Stimulated activated CD8-positive, alpha-beta memory T cell treated with anti-CD3 and anti-CD28 coated beads, Interleukin-4, amount 100 ng/mL, for 24 hours (primary cell): ENCODE measurements at regions not wholly inside any gene's neighbourhood (a gene's known extent, or its start where the extent isn't known, plus 50 kb on each side); places are given as distances from the start of the nearest gene placed in this dataset.
"Not testable (repeated sequence)": the region's sequence is repeated elsewhere in the genome, so short reads cannot be mapped to it uniquely, and the experiment has no call there.

ENCODE experiments used
- DNase-seq: peaks from one replicate; pipeline ENCODE4 v3.0.0-alpha.2; 2020; ENCODE audit warnings: low read depth

DNA sequence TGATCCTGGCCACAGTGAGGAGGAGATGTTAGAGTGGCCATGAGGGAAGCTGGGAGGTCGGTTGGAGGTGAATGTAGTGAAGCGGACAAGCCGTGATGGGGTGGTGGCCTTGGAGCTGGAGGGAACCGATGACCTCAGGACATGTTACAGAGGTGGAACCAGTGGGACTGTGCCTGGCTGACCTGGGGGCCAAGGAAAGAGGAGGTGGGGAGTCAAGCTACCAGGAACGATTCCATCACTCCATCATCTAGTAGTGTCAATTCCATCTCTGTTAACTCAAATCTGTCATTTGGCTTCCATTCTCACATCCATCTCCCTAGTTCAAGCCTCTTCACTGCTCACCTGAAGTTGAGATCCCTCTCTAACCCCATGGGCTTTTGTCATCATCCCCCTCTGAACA is 102.4 kb upstream of the LYZL2 start:
- DNase-seq: no peak

DNA sequence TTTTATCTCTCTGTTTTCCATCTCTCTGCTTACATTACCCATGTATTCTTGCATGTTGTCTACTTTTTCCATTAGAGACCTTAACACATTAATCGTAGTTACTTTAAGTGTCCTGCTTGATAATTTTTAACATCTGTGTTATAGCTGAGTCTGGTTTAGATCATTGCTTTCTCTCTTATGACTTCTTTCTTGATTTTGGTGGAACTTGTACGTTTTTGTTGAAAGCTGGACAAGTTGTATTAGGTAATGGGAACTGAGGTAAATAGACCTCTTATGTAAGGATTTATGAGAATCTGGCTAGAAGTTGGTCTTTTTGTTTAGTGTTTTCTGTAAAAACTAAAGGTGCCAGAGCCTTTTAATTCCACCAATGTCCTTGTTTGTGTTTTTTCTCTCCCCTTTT is 100.8 kb upstream of the LYZL2 start:
- no peak for DNase-seq

DNA sequence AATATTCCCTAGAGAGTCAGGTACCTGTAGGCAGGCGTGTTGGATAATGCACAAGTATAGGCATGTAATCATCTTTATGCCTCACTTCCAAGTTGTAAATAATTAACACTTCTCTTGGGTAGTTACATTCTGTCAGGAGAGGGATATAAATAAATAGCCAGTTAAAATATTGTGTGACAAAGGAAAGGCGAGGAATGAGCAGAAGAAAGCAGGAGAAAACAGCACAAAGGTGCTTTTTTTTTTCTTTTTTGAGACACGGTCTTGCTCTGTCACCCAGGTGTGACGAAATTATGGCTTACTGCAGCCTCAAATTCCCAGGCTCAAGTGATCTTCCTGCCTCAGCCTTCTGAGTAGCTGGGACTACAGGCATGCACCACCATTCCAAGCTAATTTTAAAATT is 99.2 kb upstream of the LYZL2 start:
- no peak for DNase-seq

- DNase-seq: no peak
These were observed 98.6 kb upstream of the LYZL2 start for GRCh38 chr10:30728127-30728526.

- no peak for DNase-seq
These were observed 98.0 kb upstream of the LYZL2 start for GRCh38 chr10:30727524-30727923.

DNA sequence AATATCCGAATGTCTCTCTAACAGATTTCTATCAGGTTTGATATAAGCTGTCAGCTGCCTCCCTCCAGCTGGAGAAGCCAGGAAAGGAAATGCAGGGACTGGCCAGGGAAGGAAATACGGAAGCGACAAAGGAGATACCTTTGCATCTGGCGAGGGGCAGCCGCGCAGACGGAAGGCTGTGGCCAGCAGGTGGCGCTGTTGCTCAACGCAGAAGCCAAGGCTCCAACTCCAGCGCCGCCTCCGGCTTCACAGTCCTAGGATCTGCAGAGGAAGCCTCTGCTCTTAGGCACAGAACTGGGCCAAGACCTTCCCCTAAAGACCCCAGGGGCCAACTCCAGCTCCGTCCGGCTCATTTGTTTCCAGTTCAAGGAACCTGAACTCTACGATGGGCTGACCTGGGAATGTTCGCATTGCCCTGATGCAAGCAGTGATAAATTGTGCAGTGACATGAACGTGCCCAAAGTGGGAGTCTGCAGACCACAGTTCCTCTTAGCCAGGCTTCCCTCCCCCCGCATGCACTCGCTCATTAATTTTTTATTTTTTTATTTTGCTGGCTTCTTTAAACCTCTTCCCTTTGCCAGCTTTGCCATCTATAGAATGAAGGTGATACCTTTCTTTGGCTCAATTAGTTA is 97.3 kb upstream of the LYZL2 start:
- DNase-seq: peak; percentile 72

DNA sequence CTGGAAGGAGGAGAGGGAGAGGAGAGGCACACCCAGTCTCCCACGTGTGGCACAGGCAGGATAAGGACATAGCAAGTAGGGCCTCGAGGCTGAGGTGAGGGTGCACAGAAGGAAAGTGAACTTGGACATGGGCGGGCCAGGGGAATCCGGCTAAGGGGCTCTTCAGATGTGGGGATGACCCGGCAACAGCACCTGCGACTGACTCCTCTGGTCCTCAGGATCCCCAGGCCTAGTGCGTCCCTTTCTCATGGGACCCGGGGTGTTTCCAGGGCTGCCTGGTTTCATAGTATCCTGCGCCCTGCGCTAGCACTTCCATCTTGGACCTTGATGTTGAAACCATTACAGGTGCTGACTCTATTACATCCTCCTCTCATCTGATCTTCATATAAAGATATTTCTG is 96.1 kb upstream of the LYZL2 start:
- no peak for DNase-seq

GRCh38 chr10:30724296-30724695 is 94.7 kb upstream of the LYZL2 start:
- DNase-seq: no peak

- no peak for DNase-seq
These were observed 93.5 kb upstream of the LYZL2 start for GRCh38 chr10:30722956-30723620.

DNA sequence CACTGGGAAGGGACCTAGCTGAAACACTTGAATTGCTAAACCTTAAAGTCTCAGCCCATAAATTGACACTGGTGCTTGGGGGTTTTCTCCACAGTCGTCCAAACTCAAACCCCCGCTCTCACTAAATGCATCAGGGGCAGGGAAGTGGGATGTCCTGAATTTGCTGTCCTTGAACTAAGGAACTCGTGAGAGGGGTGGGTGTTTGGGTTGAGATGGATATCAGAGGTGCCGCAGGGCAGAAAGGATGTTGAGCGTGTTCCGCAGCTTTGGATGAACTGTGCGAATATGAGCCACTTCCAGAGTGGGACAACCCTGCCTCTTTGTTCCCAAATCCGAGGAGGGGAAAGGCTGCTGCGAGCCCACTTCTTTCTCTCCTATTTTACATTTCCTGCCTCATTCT is 90.3 kb upstream of the LYZL2 start:
- DNase-seq: no peak

DNA sequence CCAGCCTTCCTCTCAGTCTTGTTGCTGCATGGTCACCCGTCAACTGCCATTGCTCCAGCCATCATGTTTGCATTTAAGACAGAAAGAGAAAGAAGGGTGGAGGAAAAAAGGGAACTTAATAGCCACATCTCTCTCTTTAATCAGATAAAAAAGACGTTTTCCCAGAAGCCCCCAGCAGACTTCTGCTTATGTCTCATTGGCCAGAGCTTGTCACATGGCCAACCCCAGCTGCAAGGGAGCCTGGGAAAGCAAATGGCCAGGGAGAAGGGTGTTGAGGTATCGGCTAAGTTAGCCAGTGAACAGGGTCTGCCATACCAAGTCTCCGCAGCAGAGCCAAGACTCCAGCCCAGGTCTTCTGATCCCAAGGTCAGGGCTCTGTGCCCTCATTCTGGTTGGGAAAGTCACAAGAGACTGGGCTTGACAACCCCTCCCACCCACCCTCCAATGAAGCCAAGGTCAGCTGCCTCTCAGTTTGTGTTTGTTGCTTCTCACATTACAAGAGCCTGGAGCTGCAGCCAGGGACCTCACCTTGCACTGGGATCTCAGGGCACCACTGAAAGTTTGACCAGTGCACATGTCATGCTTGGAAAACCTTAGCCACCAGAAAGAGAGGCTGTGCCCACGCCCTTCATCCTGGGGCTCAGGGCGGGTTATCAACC is 80.3 kb upstream of the LYZL2 start:
- no peak for DNase-seq

DNA sequence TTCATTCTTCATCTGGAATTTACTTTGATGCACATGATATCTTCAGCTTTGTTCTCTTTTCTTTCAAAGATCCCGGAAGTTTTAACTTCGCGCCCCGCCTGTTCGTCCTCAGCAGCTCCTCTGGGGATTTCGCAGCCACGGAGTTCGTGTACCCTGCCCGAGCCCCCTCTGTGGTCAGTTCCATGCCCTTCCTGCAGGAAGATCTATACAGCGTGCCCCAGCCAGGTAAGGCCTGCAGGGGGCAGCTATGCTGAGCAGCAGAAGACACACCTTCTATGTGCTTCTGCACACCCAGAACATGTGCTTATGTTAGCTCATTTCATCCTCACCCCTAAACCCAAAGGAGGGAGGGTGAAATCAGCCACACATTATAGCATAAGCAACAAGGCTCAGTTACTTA is 79.7 kb upstream of the LYZL2 start:
- DNase-seq: no peak

- no peak for DNase-seq
These were observed 78.7 kb upstream of the LYZL2 start for GRCh38 chr10:30708234-30708633.

GRCh38 chr10:30706189-30706588 is 76.6 kb upstream of the LYZL2 start:
- DNase-seq: not testable (repeated sequence)

DNA sequence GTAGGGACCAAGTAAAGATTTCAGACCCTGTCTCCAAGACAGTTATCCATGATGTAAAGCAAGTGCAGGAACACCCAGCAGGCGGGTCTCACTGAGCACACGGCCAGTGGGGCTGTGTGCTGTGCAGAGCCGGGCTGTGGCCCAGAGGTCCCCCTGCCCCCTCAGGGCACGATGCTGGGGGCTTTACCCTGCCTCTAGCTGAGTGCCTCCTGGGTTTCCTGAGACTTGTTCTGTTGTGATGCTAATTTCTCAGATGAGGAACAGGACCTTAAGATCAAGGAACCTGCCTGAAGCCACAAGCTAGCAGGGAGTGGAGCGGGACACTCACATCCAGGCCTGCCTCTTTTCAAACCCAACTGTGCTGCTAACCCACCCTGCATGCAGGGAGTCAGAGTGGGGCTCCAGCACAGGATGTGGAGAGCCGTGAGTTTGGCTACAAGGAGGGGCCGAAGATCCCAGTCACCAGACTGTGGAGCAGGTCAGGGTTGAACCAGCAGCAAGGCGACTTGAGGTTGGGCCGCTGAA is 76.1 kb upstream of the LYZL2 start:
- DNase-seq: no peak

DNA sequence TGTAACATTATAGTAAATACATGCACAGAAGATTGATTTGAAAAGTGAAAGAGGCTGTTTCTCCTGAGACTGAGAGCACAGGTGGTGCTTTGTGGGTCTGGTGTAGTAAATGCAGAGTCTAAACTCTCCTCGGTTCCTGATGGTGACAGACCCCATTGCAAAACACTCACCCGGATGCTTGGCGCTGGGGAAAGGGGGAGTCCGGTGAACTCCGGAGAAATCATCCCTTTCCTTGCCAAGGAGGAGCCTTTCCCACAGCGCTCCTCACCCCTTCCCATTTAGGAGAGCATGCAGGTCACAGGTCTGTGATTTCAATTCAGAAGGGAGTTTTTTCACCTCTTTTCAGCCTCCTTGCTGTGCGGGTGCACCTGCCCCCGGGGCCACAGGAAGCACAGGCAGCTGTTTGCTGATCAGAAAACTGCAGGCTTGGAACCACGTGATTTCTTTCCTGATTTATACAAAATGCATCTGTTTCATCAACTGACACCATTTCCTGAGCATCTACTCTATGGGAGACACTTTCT is 75.6 kb upstream of the LYZL2 start:
- DNase-seq: no peak

DNA sequence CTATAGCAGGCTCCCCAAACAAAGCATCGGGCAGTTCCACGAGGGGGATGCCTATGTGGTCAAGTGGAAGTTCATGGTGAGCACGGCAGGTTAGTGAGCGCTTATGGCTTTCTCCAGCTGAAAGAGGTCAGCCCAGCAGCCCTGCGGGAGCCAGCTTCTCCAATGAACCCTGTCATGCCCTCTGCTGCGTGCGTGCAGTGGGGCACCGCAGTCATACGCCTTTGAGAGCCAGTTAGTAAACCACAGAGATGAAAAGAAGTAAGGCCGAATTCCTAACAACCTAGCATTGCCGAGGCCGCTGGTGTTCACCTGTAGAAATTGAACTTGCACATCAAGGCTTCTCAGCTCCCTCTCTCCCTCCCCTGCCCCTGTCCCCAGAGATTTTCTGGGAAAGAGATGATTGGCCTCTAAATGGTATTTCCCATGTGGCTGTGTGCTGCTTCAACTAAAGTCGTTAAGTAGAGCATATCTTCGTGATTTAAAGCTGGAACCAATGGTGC is 75.1 kb upstream of the LYZL2 start:
- DNase-seq: not testable (repeated sequence)

- DNase-seq: no peak
These were observed 74.6 kb upstream of the LYZL2 start for GRCh38 chr10:30704026-30704600.

DNA sequence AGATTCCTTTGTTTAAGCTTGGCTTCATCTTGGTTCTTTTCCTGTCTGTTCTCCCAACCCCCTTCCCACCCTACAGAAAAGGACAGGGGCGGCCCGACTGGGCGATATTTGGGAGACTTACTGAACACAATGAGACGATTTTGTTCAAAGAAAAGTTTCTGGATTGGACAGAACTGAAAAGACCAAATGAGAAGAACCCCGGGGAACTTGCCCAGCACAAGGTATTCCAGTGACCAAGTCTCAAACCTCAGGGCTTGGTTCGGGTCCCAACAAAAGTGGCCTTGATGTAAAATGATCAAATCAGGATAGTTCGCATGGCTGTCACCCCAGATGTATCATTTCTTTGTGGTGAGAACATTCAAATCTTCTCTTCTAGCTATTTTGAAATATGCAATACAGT is 73.9 kb upstream of the LYZL2 start:
- not testable (repeated sequence) for DNase-seq

- DNase-seq: no peak
These were observed 73.3 kb upstream of the LYZL2 start for GRCh38 chr10:30702860-30703259.

- peak; percentile 55 for DNase-seq
These were observed 72.1 kb upstream of the LYZL2 start for GRCh38 chr10:30701451-30702173.

- DNase-seq: no peak
These were observed 68.3 kb upstream of the LYZL2 start for GRCh38 chr10:30697806-30698205.
